ENCODE measurements at regions not wholly inside any gene's neighbourhood (a gene's known extent, or its start where the extent isn't known, plus 50 kb on each side); places are given as distances from the start of the nearest gene placed in this dataset.

GRCh38 chr1:81115422-81115821 is 685.3 kb upstream of the ADGRL2 start:
- TF ChIP-seq CTCF (IDR thresholded peaks at IDR 0.05), result no peak
- no peak for TF ChIP-seq POLR2AphosphoS5 (IDR thresholded peaks at IDR 0.05)
- TF ChIP-seq POLR2A (IDR thresholded peaks at IDR 0.05), result no peak

Data from prostate gland (tissue), 2 donors.